Psoas muscle (tissue), 7 donors: ENCODE measurements at regions not wholly inside any gene's neighbourhood (a gene's known extent, or its start where the extent isn't known, plus 50 kb on each side); places are given as distances from the start of the nearest gene placed in this dataset.

Experiments
- ATAC-seq, 4 donors: fragments of 200-7000 bp; cut with Tn5 transposase; one replicate each; pipeline ENCODE4 v1.9.1; 2020; ENCODE audit warnings: moderate library complexity in 3 of 4, mild to moderate bottlenecking in 2 of 4
- DNase-seq, 2 donors: peaks; one replicate each; pipeline ENCODE4 v3.0.0-alpha.2; 2020
- H3K27ac ChIP-seq: fragments of 200-600 bp; one replicate; pipeline ENCODE4 v1.8.0; 2022
- H3K27me3 ChIP-seq, 3 donors: fragments of 200-600 bp in 1 of 3; one replicate each; pipeline versions ENCODE4 v1.6.1 to v1.8.0; 2013 to 2022; ENCODE audit warnings: low read length in 2 of 3, mild to moderate bottlenecking in 2 of 3, moderate library complexity in 1 of 3; ENCODE audit not compliant: insufficient read depth in 3 of 3
- H3K36me3 ChIP-seq, 2 donors: fragments of 200-600 bp in 1 of 2; one replicate each; pipeline versions ENCODE4 v1.6.1 to v1.8.0; 2013 to 2022; ENCODE audit warnings: low read depth in 1 of 2, mild to moderate bottlenecking in 1 of 2, moderate library complexity in 1 of 2; ENCODE audit not compliant: insufficient read depth in 1 of 2
- H3K4me1 ChIP-seq: fragments of 200-600 bp; one replicate; pipeline ENCODE4 v1.8.0; 2022
- H3K4me3 ChIP-seq: fragments of 200-600 bp; one replicate; pipeline ENCODE4 v1.8.0; 2022; ENCODE audit warnings: mild to moderate bottlenecking
- H3K9me3 ChIP-seq: fragments of 200-600 bp; one replicate; pipeline ENCODE4 v1.8.0; 2022
- WGBS, 3 donors: extraction: QIAGEN DNeasy Blood & Tissue Kit; methylation state at CpG; one replicate each; pipeline versions ENCODE4 v1.1.6 to v1.1.7; 2013; 5-methylcytosine and 5-hydroxymethylcytosine counted together
- intact Hi-C, 2 donors: fragments of 100-400 bp; cut with DNase I; formaldehyde crosslinking; loops; one replicate each; pipeline versions ENCODE4 v1.11.0 to v1.14.2; 2022
- TF ChIP-seq, protein P1 (sequence below): fragments of 200-600 bp; IDR thresholded peaks from one replicate; pipeline ENCODE4 v1.8.0; 2022; ENCODE audit warnings: antibody characterized with exemption
- donor health status: healthy with polysubstance abuse.
- donor health status: DM: no; HTN: no; CAD: no; lungs with moderate emphysema.
- donor health status: Bipolar disorder and iron deficiency.
- donor health status: healthy.
- donor health status: DM: yes; HTN: yes; CAD: no.
- donor health status: DM: no; HTN: no; CAD: no.
- donor health status: DM: yes; HTN: yes; CAD: no.

- WGBS, 3 donors = 83 to 88% (median 86%) methylated on average over 4 of the region's 4 CpGs
- TF ChIP-seq, protein P1, sequence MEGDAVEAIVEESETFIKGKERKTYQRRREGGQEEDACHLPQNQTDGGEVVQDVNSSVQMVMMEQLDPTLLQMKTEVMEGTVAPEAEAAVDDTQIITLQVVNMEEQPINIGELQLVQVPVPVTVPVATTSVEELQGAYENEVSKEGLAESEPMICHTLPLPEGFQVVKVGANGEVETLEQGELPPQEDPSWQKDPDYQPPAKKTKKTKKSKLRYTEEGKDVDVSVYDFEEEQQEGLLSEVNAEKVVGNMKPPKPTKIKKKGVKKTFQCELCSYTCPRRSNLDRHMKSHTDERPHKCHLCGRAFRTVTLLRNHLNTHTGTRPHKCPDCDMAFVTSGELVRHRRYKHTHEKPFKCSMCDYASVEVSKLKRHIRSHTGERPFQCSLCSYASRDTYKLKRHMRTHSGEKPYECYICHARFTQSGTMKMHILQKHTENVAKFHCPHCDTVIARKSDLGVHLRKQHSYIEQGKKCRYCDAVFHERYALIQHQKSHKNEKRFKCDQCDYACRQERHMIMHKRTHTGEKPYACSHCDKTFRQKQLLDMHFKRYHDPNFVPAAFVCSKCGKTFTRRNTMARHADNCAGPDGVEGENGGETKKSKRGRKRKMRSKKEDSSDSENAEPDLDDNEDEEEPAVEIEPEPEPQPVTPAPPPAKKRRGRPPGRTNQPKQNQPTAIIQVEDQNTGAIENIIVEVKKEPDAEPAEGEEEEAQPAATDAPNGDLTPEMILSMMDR = no peak
- no peak overlapping the region for H3K27ac ChIP-seq
- H3K4me1 ChIP-seq = no peaks in the 10 kb centered on the region
- no peaks in the 10 kb centered on the region for H3K27me3 ChIP-seq
- ATAC-seq = no peak
- DNase-seq = no peak
- no peaks in the 10 kb centered on the region for H3K9me3 ChIP-seq
- intact Hi-C loops = loop anchor here in 1 of 2 donors (10.0 kb wide), 1 partner anchor 52 kb away; no protein-coding TSS in a partner anchor
- H3K36me3 ChIP-seq = no peaks in the 10 kb centered on the region
- H3K4me3 ChIP-seq = no peak overlapping the region
Measured at GRCh38 chr9:8186560-8186959, 387.0 kb upstream of the DMAC1 start.

DNA sequence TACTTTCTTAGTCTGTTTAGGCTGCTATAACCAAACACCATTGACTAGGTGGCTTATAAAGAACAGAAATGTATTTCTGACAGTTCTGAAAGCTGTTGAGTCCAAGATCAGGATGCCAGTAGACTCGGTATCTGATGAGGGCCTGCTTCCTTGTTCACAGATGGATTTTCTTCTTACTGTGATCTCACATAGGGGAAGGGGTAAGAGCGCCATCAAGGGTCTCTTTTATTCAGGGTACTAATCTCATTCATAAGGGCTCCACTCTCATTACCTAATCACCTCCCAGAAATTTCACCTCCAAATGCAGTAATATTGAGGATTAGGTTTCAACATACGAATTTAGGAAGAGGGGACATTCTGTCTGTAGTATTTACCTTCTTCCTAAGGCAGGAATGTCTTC, 384.0 kb upstream of the DMAC1 start:
- Histone ChIP-seq H3K36me3 (no peaks in the 10 kb centered on the region), H3K27ac (no peak overlapping the region), H3K9me3 (no peaks in the 10 kb centered on the region), H3K4me3 (no peak overlapping the region), H3K27me3 (no peaks in the 10 kb centered on the region), H3K4me1 (no peaks in the 10 kb centered on the region)
- WGBS, 3 donors = 69 to 80% (median 79%) methylated on average over 3 of the region's 3 CpGs
- intact Hi-C loops = loop anchor here in 1 of 2 donors (10.0 kb wide), 1 partner anchor 49 kb away; no protein-coding TSS in a partner anchor
- ATAC-seq (no peak), DNase-seq (no peak)
- TF ChIP-seq, protein P1 = no peak

- ATAC-seq (no peak), DNase-seq (no peak)
- intact Hi-C loops = loop anchor here in 1 of 2 donors (10.0 kb wide), 2 partner anchors 45 to 55 kb away; no protein-coding TSS in a partner anchor
- no peaks in the 10 kb centered on the region for H3K36me3 ChIP-seq
- H3K27me3 ChIP-seq = no peaks in the 10 kb centered on the region
- no peaks in the 10 kb centered on the region for H3K4me1 ChIP-seq
- 47 to 51% (median 47%) methylated on average over 3 of the region's 3 CpGs for WGBS, 3 donors
- H3K4me3 ChIP-seq = no peak overlapping the region
- TF ChIP-seq, protein P1 = no peak
- no peaks in the 10 kb centered on the region for H3K9me3 ChIP-seq
- H3K27ac ChIP-seq = no peak overlapping the region
Measured at GRCh38 chr9:8179381-8180053, 379.9 kb upstream of the DMAC1 start.

- 71 to 79% (median 76%) methylated on average over 2 of the region's 2 CpGs for WGBS, 3 donors
- TF ChIP-seq, protein P1 = no peak
- Histone ChIP-seq H3K4me3 (no peak overlapping the region), H3K27me3 (no peaks in the 10 kb centered on the region), H3K4me1 (no peaks in the 10 kb centered on the region), H3K9me3 (no peaks in the 10 kb centered on the region), H3K27ac (no peak overlapping the region), H3K36me3 (no peaks in the 10 kb centered on the region)
- ATAC-seq (no peak), DNase-seq (no peak)
- intact Hi-C loops = loop anchor here in 1 of 2 donors (10.0 kb wide), 1 partner anchor 63 kb away; no protein-coding TSS in a partner anchor
Measured at GRCh38 chr9:8172000-8172399, 372.4 kb upstream of the DMAC1 start.
